ENCODE measurements at regions not wholly inside any gene's neighbourhood (a gene's known extent, or its start where the extent isn't known, plus 50 kb on each side); places are given as distances from the start of the nearest gene placed in this dataset.

DNA sequence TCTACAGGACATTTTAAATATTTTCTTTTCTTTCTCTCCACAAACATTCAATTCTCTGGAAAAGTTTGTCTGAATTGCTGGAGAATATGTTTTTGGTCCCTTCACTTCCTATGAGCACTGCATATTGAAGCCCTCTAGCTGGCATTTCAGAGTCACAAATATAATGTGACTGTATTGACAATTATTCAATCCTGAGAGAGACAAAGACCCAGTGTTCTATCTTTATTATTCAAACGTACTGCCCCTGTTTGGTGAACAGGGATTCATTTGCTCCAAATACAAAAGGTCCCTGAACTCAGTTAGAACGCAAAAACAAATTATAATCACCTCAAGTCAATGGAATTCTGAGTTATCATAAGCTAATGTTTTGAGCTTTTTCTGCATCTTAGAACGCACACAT is 173.1 kb upstream of the CDIN1 start:
- H4K91ac ChIP-seq (ENCODE audit: insufficient read length, low read depth, low read length): no peak overlapping the region
- H3K18ac ChIP-seq (ENCODE audit: insufficient read length, low read depth, low read length): no peak overlapping the region
- DNase-seq: no peak
- H2BK5ac ChIP-seq (ENCODE audit: insufficient read length, low read length): no peak overlapping the region
- H3T11ph ChIP-seq (ENCODE audit: low read length): no peak overlapping the region
- H2AK5ac ChIP-seq (ENCODE audit: insufficient read length, low read length): no peak overlapping the region
- H2BK120ac ChIP-seq (ENCODE audit: low read depth, low read length, poor library complexity, severe bottlenecking): no peak overlapping the region
- H3K9me3 ChIP-seq (ENCODE audit: control insufficient read depth, low read depth, low read length): no peaks in the 10 kb centered on the region
- peak overlapping the region; percentile 5 for H2AFZ ChIP-seq (ENCODE audit: low read length)
- no peaks in the 10 kb centered on the region for H3K27me3 ChIP-seq (ENCODE audit: insufficient read depth, low read length)
- H3K4ac ChIP-seq (ENCODE audit: low read depth, low read length): no peak overlapping the region
- H3K79me2 ChIP-seq (ENCODE audit: insufficient read depth, low read length): no peaks in the 10 kb centered on the region
- H3K27ac ChIP-seq (ENCODE audit: insufficient read length, low read depth, low read length): no peak overlapping the region
- Mint-ChIP-seq H3K9me3 (0 out of 5 replicates have a peak, but pooled peaks cover 0 to 1% of the 10 kb centered on the region in 2 experiments), H3K27me3 (ENCODE audit: low read depth) (no peaks in the 10 kb centered on the region), H3K4me1 (peaks cover 48% of the 10 kb centered on the region in 2 experiments), H3K27ac (peak overlapping the region in 2 of 3 experiments; percentile 81 to 86; a peak in 3 of 7 replicates), H3K36me3 (ENCODE audit: insufficient read depth in 1 of 3, low read depth in 3 of 3) (peaks cover 0 to 8% (median 1%) of the 10 kb centered on the region in 3 experiments; a peak in 3 of 7 replicates), H3K4me3 (0 out of 5 replicates have a peak overlapping the region, but pooled peaks of 1 of the 2 experiments have one; percentile 9)
- H2BK12ac ChIP-seq (ENCODE audit: insufficient read length, low read depth, low read length): no peak overlapping the region
- no peak overlapping the region for H3K4me2 ChIP-seq (ENCODE audit: insufficient read depth, insufficient read length, low read length)
- peaks cover 12% of the 10 kb centered on the region; the same call in 1 of the 2 replicates for H3K4me1 ChIP-seq (ENCODE audit: insufficient read depth, low read length)
- no CpG with 5 or more reads among the region's 3 CpGs for WGBS (ENCODE audit: extremely low coverage, insufficient read length, low lambda C conversion rate)
- no peaks in the 10 kb centered on the region for H3K23me2 ChIP-seq (ENCODE audit: insufficient read length, low read depth, low read length, poor library complexity, severe bottlenecking)
- H4K8ac ChIP-seq (replicated peaks; ENCODE audit: insufficient read length, low read depth, low read length): no peak overlapping the region
- H2BK15ac ChIP-seq (ENCODE audit: low read depth, low read length): no peak overlapping the region
- H2BK20ac ChIP-seq (ENCODE audit: low read depth, low read length, poor library complexity, severe bottlenecking): no peak overlapping the region
- H4K5ac ChIP-seq (ENCODE audit: insufficient read length, low read depth, low read length): no peak overlapping the region
- TF ChIP-seq, protein P1, sequence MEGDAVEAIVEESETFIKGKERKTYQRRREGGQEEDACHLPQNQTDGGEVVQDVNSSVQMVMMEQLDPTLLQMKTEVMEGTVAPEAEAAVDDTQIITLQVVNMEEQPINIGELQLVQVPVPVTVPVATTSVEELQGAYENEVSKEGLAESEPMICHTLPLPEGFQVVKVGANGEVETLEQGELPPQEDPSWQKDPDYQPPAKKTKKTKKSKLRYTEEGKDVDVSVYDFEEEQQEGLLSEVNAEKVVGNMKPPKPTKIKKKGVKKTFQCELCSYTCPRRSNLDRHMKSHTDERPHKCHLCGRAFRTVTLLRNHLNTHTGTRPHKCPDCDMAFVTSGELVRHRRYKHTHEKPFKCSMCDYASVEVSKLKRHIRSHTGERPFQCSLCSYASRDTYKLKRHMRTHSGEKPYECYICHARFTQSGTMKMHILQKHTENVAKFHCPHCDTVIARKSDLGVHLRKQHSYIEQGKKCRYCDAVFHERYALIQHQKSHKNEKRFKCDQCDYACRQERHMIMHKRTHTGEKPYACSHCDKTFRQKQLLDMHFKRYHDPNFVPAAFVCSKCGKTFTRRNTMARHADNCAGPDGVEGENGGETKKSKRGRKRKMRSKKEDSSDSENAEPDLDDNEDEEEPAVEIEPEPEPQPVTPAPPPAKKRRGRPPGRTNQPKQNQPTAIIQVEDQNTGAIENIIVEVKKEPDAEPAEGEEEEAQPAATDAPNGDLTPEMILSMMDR (conservative IDR thresholded peaks at IDR 0.05): no peak
- H3K79me1 ChIP-seq (ENCODE audit: insufficient read depth, low read depth, low read length, poor library complexity, severe bottlenecking): no peaks in the 10 kb centered on the region
- no peak overlapping the region for H3K23ac ChIP-seq (ENCODE audit: insufficient read length, low read depth, low read length)
- no peak overlapping the region for H3K9ac ChIP-seq (ENCODE audit: extremely low read depth, insufficient read length, low read length)
- H4K20me1 ChIP-seq (ENCODE audit: control insufficient read depth, insufficient read depth, insufficient read length): no peaks in the 10 kb centered on the region
- no peak overlapping the region for H3K14ac ChIP-seq (ENCODE audit: insufficient read depth, low read length)
- H3K56ac ChIP-seq (ENCODE audit: insufficient read length, low read depth, low read length): no peak overlapping the region

Data from H9 (cell line).